Activated T-helper 1 cell treated with anti-CD3 and anti-CD28 coated beads, Interleukin-12 subunit alpha, Interleukin-12 subunit beta, Interleukin-2, Interleukin-4 antibody, amounts not matched to agents 30 ng/mL and 10 ng/mL and 1 ng/mL, durations not matched to agents 14 hours and 24 hours and 36 hours (primary cell): ENCODE measurements at regions not wholly inside any gene's neighbourhood (a gene's known extent, or its start where the extent isn't known, plus 50 kb on each side); places are given as distances from the start of the nearest gene placed in this dataset.
"Not testable (repeated sequence)": the region's sequence is repeated elsewhere in the genome, so short reads cannot be mapped to it uniquely, and the experiment has no call there.

ENCODE experiments used
- DNase-seq: peaks from one replicate; pipeline ENCODE4 v3.0.0; 2021; ENCODE audit warnings: low spot score
- H3K27ac Mint-ChIP-seq: one replicate; pipeline ENCODE4 v1.8.0; 2021; ENCODE audit warnings: mild to moderate bottlenecking, mixed read lengths
- H3K27me3 Mint-ChIP-seq: one replicate; pipeline ENCODE4 v1.8.0; 2022; ENCODE audit warnings: mild to moderate bottlenecking, moderate library complexity, mixed read lengths; ENCODE audit not compliant: insufficient read depth
- H3K36me3 Mint-ChIP-seq: one replicate; pipeline ENCODE4 v1.8.0; 2021; ENCODE audit warnings: low read depth, mixed read lengths
- H3K4me1 Mint-ChIP-seq: one replicate; pipeline ENCODE4 v1.8.0; 2021; ENCODE audit warnings: low read depth, mixed read lengths
- H3K4me3 Mint-ChIP-seq: one replicate; pipeline ENCODE4 v1.8.0; 2021; ENCODE audit warnings: mild to moderate bottlenecking, moderate library complexity, mixed read lengths
- H3K9me3 Mint-ChIP-seq: one replicate; pipeline ENCODE4 v1.8.0; 2021; ENCODE audit warnings: mixed read lengths
- intact Hi-C: fragments of 100-400 bp; cut with micrococcal nuclease; formaldehyde crosslinking; loops from one replicate; pipeline ENCODE4 v1.15.1; 2024

GRCh38 chr1:232423591-232423990, 206.3 kb downstream of the SIPA1L2 start:
- Mint-ChIP-seq H3K27me3 (peaks cover 2% of the 10 kb centered on the region), H3K27ac (no peak overlapping the region), H3K9me3 (no peaks in the 10 kb centered on the region), H3K4me1 (no peaks in the 10 kb centered on the region), H3K4me3 (no peak overlapping the region), H3K36me3 (no peaks in the 10 kb centered on the region)
- no peak for DNase-seq
- intact Hi-C loops, result no loop called here

GRCh38 chr1:232422898-232423297, 207.0 kb downstream of the SIPA1L2 start:
- no peak overlapping the region for H3K4me3 Mint-ChIP-seq
- H3K4me1 Mint-ChIP-seq, result no peaks in the 10 kb centered on the region

GRCh38 chr1:232422098-232422497, 207.8 kb downstream of the SIPA1L2 start:
- Mint-ChIP-seq H3K4me3 (no peak overlapping the region), H3K27ac (no peak overlapping the region), H3K4me1 (no peaks in the 10 kb centered on the region), H3K9me3 (no peaks in the 10 kb centered on the region), H3K36me3 (no peaks in the 10 kb centered on the region), H3K27me3 (peaks cover 2% of the 10 kb centered on the region)
- intact Hi-C loops, result no loop called here
- no peak for DNase-seq

More at GRCh38 chr1:232422898-232423297, 207.0 kb downstream of the SIPA1L2 start:
- intact Hi-C loops, result no loop called here
- no peaks in the 10 kb centered on the region for H3K9me3 Mint-ChIP-seq
- no peak for DNase-seq
- H3K36me3 Mint-ChIP-seq, result no peaks in the 10 kb centered on the region
- H3K27ac Mint-ChIP-seq, result no peak overlapping the region
- H3K27me3 Mint-ChIP-seq, result peaks cover 2% of the 10 kb centered on the region

GRCh38 chr1:232421143-232421796, 208.7 kb downstream of the SIPA1L2 start:
- Mint-ChIP-seq H3K27ac (no peak overlapping the region), H3K4me1 (no peaks in the 10 kb centered on the region), H3K27me3 (peaks cover 2% of the 10 kb centered on the region), H3K4me3 (no peak overlapping the region), H3K9me3 (no peaks in the 10 kb centered on the region), H3K36me3 (no peaks in the 10 kb centered on the region)
- intact Hi-C loops, result no loop called here
- no peak for DNase-seq

GRCh38 chr1:232417636-232418248, 212.2 kb downstream of the SIPA1L2 start:
- H3K27me3 Mint-ChIP-seq, result peaks cover 2% of the 10 kb centered on the region
- no peak for DNase-seq
- H3K9me3 Mint-ChIP-seq, result no peaks in the 10 kb centered on the region
- no peak overlapping the region for H3K4me3 Mint-ChIP-seq
- H3K27ac Mint-ChIP-seq, result no peak overlapping the region
- H3K4me1 Mint-ChIP-seq, result no peaks in the 10 kb centered on the region
- intact Hi-C loops, result no loop called here
- H3K36me3 Mint-ChIP-seq, result no peaks in the 10 kb centered on the region

- Mint-ChIP-seq H3K27me3 (peaks cover 4% of the 10 kb centered on the region), H3K4me3 (no peak overlapping the region), H3K9me3 (no peaks in the 10 kb centered on the region), H3K36me3 (no peaks in the 10 kb centered on the region), H3K4me1 (no peaks in the 10 kb centered on the region), H3K27ac (no peak overlapping the region)
- no peak for DNase-seq
- intact Hi-C loops, result no loop called here
These were observed 213.8 kb downstream of the SIPA1L2 start for GRCh38 chr1:232416026-232416568.

- H3K4me1 Mint-ChIP-seq, H3K27me3 Mint-ChIP-seq, intact Hi-C loops, H3K9me3 Mint-ChIP-seq, H3K27ac Mint-ChIP-seq, H3K4me3 Mint-ChIP-seq, DNase-seq, H3K36me3 Mint-ChIP-seq: not testable (repeated sequence)
These were observed 214.5 kb downstream of the SIPA1L2 start for GRCh38 chr1:232415481-232415880.

GRCh38 chr1:232414100-232414499, 215.8 kb downstream of the SIPA1L2 start:
- H3K27me3 Mint-ChIP-seq, result peaks cover 2% of the 10 kb centered on the region
- H3K4me1 Mint-ChIP-seq, result no peaks in the 10 kb centered on the region
- intact Hi-C loops, result no loop called here
- no peaks in the 10 kb centered on the region for H3K36me3 Mint-ChIP-seq
- H3K4me3 Mint-ChIP-seq, result no peak overlapping the region
- peaks cover 5% of the 10 kb centered on the region for H3K9me3 Mint-ChIP-seq
- no peak overlapping the region for H3K27ac Mint-ChIP-seq
- no peak for DNase-seq

- no peaks in the 10 kb centered on the region for H3K4me1 Mint-ChIP-seq
- H3K9me3 Mint-ChIP-seq, result peaks cover 5% of the 10 kb centered on the region
- H3K4me3 Mint-ChIP-seq, result no peak overlapping the region
- intact Hi-C loops, result no loop called here
- no peaks in the 10 kb centered on the region for H3K36me3 Mint-ChIP-seq
- no peak overlapping the region for H3K27ac Mint-ChIP-seq
- peaks cover 2% of the 10 kb centered on the region for H3K27me3 Mint-ChIP-seq
- no peak for DNase-seq
These were observed 216.3 kb downstream of the SIPA1L2 start for GRCh38 chr1:232413674-232414073.

- Mint-ChIP-seq H3K4me1 (no peaks in the 10 kb centered on the region), H3K36me3 (no peaks in the 10 kb centered on the region), H3K27ac (no peak overlapping the region), H3K9me3 (peaks cover 5% of the 10 kb centered on the region), H3K27me3 (peaks cover 2% of the 10 kb centered on the region), H3K4me3 (no peak overlapping the region)
- intact Hi-C loops, result no loop called here
- DNase-seq, result no peak
These were observed 220.3 kb downstream of the SIPA1L2 start for GRCh38 chr1:232409584-232409983.

- DNase-seq, result no peak
- Mint-ChIP-seq H3K27ac (no peak overlapping the region), H3K4me3 (no peak overlapping the region), H3K36me3 (no peaks in the 10 kb centered on the region), H3K27me3 (no peaks in the 10 kb centered on the region), H3K4me1 (no peaks in the 10 kb centered on the region), H3K9me3 (peaks cover 5% of the 10 kb centered on the region)
- intact Hi-C loops, result no loop called here
These were observed 222.8 kb downstream of the SIPA1L2 start for GRCh38 chr1:232407120-232407519.

GRCh38 chr1:232405781-232406180, 224.2 kb downstream of the SIPA1L2 start:
- no peak for DNase-seq
- Mint-ChIP-seq H3K4me3 (no peak overlapping the region), H3K4me1 (no peaks in the 10 kb centered on the region), H3K9me3 (peaks cover 5% of the 10 kb centered on the region), H3K27ac (no peak overlapping the region), H3K27me3 (no peaks in the 10 kb centered on the region), H3K36me3 (no peaks in the 10 kb centered on the region)
- intact Hi-C loops, result no loop called here

GRCh38 chr1:232404981-232405731, 224.8 kb downstream of the SIPA1L2 start:
- intact Hi-C loops, result no loop called here
- no peak overlapping the region for H3K4me3 Mint-ChIP-seq
- H3K4me1 Mint-ChIP-seq, result no peaks in the 10 kb centered on the region
- no peak overlapping the region for H3K27ac Mint-ChIP-seq
- H3K27me3 Mint-ChIP-seq, result no peaks in the 10 kb centered on the region
- no peaks in the 10 kb centered on the region for H3K36me3 Mint-ChIP-seq
- H3K9me3 Mint-ChIP-seq, result peaks cover 4% of the 10 kb centered on the region
- DNase-seq, result no peak
